GM21423 (cell line): ENCODE measurements at regions not wholly inside any gene's neighbourhood (a gene's known extent, or its start where the extent isn't known, plus 50 kb on each side); places are given as distances from the start of the nearest gene placed in this dataset.
"Not testable (repeated sequence)": the region's sequence is repeated elsewhere in the genome, so short reads cannot be mapped to it uniquely, and the experiment has no call there.

Experiments used
- ATAC-seq: cut with Tn5 transposase; IDR thresholded peaks from one replicate; pipeline ENCODE4 v1.9.1; 2021; ENCODE audit warnings: mild to moderate bottlenecking, moderate library complexity; ENCODE audit not compliant: unreplicated experiment

DNA sequence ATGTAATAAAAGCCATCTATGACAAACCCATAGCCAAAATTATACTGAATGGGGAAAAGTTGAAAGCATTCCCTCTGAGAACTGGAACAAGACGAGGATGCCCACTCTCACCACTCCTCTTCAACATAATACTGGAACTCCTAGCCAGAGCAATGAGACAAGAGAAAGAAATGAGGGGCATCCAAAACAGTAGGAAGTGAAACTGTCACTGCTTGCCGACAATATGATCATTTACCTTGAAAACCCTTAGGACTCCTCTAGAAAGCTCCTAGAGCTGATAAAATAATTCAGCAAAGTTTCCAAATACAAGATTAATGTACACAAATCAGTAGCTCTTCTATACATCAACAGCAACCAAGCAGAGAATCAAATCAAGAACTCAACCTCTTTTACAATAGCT lies 241.0 kb upstream of the ZEB2 start:
- ATAC-seq, result not testable (repeated sequence)

DNA sequence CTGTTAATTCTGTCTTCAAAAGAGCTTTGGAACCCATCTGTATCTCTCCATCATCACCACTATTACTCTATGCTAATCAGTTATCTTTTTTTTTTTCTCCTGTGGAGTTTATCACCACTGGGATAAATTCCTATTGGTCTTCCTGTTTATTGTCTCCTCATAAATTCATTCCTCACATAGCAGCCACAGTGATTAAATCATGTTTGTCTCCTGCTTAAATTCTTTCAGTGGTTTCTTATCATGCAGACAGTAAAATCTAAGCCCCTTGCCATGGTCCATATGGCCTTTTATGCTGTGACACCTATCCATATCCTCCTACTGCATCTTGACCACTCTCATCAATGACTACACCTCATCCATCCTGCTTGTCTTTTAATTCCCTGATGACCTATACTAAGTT lies 239.8 kb upstream of the ZEB2 start:
- ATAC-seq, result no peak

DNA sequence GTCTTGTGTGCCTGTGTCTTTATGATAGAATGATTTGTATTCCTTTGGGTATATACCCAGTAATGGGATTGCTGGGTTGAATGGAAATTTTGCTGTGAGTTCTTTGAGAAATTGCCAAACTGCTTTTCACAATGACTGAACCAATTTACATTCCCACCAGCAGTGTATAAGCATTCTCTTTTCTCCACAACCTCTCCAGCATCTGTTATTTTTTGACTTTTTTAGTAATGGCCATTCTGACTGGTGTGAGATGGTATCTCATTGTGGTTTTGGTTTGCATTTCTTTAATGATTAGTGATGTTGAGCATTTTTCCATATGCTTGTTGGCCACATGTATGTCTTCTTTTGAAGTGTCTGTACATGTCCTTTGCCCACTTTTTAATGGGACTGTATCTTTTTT lies 238.3 kb upstream of the ZEB2 start:
- not testable (repeated sequence) for ATAC-seq

DNA sequence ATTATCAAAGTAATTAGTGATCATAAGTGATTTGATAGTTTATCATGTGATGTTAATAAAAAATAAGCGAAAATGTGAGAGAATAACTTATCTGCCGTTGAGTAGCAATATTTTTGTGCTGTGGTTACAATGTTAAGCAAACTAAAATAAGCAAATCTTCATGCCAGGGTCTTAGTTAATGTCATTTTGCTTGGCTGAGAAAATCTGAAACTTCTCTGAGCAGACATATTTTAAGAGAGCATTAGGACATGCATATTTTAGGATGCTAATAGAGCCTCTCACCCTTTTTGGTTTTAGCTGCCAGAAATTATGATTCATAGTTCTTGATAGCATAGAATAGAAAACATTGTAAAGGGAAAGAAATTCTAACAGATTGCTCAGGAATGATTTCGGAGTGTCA lies 233.5 kb upstream of the ZEB2 start:
- no peak for ATAC-seq

DNA sequence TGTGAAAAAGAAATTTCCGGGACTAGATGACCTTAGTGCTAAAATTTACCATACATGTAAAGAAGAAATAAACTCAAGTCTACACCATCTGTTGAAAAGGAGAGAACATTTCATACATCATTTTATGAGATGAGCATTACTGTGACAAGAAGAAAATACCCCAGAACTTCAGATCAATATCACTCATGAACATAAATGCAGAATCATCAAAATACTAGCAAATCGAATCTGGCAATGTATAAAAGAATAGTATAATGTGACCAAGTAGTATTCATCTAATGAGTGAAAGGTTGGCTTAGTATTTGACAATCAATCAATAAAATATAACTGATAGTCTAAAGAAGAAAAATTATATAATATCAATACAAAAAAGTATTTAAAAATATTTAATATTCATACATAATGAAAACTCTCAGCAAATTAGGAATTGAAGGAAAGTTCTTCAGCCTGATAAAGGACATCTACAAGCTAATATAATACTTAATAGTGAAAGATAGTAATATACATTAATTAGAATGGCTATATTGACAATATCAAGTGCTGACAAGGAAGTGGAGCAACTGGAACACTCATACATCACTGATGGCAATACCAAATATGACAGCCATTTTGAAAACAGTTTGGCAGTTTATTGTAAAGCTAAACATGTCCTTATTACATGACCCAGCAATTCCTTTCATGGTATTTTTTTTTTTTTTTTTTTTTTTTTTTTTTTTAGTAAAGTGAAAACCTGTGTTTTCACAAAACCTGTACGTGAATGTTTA lies 231.4 kb upstream of the ZEB2 start:
- no peak for ATAC-seq

DNA sequence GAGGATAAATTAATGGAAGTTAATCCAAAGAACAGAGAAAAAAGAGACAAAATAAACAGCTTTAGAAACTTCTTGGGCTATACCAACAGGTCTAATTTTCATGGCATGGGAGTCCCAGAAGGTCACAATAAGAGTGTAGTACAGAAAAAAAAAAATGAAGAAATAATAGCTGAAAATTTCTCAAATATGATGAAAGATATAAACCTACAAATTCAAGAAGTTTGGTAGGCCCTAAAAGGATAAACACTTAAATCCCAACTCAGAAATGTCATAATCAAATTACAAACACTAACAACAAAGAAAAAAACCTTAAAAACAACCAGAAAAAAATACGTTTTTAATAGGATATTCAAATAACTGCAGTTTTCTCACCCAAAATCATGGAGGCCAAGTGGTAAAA lies 229.3 kb upstream of the ZEB2 start:
- ATAC-seq, result no peak

DNA sequence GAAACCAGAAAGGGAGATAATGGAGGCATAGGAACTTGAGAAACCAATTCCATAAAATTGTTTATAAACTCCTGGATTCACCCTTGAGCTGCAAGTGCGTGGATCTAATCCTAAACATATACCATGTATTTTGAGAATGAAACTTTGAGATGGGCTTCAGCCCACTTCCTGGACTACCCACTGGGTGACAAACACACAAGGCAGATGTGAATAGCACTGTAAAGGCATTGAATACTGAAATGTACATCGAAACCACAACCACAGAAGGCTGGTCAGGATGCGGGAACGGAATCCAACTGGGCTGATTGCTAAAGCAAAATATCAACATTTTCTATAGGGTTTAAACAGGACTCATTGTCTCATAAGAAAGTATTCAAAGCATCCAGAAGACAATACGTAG lies 228.5 kb upstream of the ZEB2 start:
- ATAC-seq, result no peak

DNA sequence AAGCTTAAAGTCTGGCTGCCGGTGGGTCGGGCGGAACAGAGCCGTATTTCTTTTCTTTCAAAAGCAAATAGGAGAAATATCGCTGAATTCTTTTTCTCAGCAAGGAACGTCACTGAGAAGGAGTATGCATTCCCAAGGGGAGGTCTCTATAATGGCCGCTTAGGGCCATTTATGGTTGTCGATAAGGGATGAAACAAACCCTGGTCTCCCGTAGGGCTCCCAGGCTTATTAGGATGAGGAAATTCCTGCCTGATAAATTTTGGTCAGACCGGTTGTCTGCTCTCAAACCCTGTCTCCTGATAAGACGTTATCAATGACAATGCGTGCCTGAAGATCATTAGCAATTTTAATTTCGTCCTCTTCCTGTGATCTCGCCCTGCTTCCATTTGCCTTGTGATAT lies 227.7 kb upstream of the ZEB2 start:
- no peak for ATAC-seq

DNA sequence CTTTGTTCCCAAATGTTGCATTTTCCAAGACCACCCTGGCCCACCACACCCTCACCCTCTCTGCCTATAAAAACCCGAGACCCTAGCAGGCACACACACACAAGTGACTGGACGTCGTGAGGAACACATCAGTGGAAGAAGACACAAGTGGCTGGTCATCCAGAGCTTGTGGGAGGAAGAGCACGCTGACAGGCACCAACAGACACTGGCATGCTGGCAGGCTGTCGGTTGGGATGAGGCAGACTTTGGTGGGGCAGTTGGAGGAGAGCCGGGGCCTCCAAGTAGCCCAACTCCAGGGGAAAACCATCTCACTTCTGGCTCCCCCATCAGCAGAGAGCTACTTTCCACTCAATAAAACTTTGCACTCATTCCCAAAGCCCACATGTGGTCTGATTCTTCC lies 225.5 kb upstream of the ZEB2 start:
- no peak for ATAC-seq

DNA sequence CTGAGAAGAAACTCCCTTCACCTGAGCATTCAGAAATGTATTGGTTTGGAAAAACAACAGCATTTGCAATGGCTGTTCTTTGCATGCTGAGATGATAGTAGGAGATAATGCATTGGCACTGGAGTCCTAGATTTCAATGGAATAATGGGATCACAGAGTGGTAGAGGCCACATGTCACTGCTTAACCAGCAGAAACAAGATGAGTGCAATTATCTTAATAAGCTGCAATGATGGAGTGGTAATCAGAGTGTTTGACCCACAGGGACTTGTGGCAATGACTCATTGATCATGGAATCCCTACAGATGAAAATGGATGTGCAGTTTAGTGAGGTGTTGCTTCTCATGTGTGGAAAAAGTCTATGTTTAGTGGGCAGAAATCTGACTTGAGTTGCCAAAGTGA lies 218.8 kb upstream of the ZEB2 start:
- ATAC-seq, result no peak

DNA sequence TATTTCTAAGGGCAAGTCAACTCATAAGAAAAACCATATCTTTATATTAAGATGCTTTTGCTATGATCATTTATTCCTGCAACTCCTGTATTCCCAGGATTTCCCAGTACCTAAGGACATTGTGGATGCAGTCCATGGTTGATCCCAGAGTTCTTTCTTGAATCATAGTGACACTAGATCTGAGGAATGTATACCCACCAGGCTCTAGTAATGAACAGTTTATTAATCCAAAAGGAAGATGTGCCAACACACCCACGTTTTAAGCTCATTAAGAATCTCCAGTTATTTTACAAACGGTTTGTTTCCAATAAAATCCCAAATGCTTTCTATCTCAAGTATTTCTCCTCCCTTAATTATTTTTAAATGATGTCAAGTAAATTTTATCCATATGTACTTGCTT lies 210.8 kb upstream of the ZEB2 start:
- no peak for ATAC-seq

DNA sequence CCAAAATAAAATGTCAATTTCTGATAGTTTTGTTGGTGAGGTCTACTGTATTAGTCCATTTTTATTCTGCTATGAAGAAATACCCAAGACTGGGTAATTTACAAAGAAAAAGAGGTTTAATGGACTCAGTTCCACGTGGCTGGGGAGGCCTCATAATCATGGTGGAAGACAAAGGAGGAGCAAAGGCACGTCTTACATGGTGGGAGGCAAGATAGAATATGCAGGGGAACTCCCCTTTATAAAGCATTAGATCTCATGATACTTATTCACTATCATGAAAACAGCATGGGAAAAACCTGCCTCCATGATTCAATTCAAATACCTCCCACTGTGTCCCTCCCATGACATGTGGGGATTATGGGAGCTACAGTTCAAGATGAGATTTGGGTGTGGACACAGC lies 204.5 kb upstream of the ZEB2 start:
- ATAC-seq, result not testable (repeated sequence)

DNA sequence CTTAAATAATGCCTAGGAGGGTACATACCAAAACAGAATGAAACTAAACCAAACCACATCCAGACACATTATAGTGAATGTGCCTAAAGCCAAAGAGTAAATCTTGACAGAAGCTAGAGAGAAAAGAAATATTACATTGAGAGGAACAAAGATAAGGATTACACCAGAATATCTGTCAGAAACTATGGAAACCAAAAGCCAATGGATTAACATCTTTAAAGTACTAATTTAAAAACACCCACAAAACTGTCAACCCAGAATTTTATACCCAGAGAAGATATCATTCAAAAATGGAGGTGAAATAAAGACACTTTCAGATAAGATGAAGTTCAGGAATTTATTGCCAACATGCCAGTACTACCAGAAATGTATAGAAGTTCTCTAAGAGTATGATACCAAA lies 198.5 kb upstream of the ZEB2 start:
- no peak for ATAC-seq

DNA sequence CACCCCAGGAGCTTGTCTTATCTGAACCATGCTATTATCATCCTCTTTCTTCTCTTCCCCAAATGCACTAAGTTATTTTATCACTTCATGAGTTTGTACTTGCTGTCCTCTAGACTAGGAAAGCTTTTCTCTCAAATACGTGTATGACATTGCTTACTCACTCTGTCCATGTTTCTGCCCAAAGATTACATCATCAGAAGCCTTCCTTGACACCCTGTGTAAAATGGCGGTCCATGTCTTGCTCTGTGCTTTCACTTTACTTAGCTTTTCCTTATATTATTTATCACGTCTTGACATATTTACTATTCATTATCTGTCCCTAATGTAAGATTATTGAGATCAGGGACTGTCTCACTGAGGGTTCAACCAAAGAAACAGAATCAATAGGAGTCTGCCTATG lies 196.1 kb upstream of the ZEB2 start:
- ATAC-seq, result no peak

DNA sequence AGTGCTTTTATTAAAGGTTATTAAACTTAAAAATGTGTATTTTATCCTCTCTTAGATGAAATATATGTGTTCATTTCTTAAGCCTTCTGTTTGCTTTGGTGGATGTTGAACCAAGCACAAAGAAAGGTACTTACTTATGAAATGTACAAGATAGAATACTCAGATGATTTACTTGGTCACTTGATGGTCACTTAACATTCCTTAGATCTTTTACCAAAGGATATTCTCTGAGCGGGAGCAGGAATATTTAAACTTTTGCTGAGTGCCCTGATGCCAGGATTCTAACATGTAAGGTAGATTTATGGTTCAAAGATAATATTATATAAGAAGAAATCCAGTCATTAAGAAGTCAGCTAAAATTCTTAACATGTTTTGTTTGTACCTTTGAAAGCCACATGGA lies 193.5 kb upstream of the ZEB2 start:
- ATAC-seq, result no peak

DNA sequence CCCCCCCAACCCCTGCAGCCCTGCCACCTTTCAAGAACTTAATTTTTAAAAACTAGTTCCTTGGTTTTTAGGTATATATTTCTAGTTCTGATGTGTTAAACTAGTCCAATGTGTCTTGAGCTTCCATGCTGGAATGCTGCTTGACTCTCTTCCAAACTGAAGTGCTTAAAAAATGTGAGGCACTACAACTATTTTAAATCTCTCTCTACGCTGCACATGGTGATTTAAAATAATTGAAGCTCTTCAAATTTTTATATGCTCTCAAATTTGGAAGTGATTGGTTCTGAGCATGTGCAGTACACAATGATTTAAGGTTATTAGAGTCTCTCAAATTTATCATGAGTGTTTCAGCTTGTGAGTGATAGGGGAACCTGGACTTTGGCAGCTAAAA lies 192.6 kb upstream of the ZEB2 start:
- no peak for ATAC-seq

DNA sequence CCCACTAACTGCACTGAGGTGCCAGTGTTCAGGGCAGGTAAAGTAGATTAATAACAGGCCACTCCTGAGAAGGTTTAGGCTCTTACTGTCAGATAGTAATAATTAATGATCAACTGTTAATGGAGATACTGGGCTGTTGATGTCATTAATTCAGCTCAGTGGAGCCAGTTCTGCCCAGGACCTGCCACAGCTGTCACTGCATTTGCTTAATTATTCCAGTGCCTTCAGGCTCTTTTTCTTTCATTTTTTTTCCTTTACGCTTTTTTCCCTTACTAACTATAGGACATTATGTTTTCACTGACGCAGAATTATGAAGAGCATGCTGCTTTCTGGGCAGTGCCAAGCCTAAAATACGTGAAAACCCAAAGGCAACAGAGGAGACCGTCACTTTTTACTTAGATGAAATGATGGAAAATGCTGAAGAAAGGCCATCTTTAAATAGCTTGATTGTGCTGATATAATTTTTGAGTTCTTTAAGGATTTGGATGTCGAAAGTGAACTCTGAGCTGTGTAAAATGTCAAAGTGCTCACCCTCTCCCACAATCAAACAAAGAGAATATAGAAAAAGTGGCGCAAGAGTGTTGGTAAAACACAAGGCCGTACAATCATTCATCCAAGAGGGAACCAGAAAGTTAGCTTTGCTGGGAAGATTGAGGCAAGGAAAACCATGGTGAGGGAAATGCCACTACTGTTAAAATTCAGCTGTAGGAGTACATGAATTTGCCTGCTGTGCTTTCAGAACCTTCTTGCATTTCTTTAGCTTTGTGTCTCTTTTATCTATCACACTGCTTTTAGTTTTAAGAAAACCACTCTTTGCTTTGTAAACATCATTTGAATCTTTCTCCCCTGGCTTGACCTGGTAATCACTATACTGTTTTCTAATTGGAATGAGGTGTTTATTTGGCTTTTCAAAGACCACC lies 192.0 kb upstream of the ZEB2 start:
- no peak for ATAC-seq

DNA sequence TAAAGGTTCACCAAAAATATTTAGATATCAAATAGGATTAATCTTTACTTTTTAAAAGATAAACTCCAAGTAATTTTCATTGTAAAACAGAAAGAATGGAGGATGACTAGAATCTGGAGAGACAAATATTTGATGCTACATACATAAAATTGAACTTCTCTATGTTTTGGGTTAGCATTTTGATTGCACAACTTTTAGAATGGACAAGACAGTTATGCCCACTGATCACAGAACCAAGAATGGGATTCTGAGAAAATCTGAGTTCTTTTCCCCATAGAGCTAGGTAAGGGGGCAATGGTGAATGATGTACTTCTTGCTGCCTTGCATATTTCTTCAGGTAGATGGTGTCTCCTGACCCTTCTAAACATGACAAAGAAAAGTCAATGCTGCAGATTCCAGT lies 191.2 kb upstream of the ZEB2 start:
- ATAC-seq, result no peak

DNA sequence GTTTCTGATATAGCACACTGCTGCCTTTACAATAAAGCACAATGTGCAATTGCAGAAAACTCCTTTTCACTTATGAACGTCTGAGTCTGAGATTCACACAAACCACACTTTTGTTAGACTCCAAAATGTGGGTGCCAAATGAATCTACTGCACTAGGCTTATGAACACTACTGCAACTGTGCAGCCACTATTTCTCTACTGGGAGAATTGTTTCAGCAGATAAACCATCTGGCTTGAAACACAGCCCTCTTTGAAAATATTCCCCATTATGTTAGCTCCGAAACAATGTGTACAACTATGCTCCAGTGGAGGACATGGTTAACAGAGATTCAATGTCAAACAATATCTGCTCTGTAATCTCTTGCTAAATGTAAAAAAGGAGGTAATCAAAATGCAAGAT lies 188.7 kb upstream of the ZEB2 start:
- ATAC-seq, result no peak

DNA sequence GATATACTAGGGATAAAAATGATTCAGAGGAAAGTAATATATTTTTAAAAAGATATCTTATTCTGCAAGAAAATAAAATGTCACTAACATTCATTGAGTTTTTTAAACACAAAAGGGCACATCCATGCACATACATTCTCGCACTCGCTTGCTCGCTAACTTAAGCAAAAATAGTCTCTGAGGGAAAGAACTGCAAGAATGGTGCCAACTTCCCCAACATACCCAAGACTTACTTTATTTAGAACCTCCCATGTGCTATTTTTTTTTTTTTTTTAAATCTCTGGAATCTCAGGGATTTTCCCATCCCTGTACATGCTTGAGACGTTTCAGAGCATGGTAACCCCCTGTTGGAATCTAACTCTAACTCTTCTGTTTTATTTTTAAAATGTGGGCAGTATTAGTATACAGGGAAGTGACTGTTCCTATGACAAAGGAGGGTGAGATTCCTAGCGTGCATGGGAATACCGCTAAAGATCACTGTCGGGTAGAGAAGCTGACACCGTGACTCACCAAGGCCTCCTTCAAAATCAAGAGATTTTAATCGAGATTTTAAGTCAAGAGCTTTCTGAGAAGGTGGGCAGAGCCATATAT lies 187.9 kb upstream of the ZEB2 start:
- no peak for ATAC-seq

DNA sequence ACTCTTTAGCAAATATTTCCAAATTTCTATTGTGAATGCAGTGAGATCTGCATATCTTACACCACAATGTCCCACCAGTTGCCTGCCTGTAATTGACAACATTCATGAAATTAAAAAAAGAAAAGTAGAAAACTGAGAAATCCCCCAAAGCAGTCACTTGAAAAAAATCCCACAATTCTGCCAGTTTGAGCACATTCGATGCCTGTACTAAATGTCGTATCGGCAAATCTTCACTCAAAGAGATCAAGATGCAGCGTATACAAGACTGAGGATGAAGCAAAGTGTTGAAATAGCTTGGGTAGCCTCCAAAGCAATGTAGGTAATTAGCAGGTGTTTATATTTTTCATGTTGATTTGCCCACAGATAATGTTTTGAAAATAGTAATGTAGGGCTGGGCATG lies 186.7 kb upstream of the ZEB2 start:
- ATAC-seq, result no peak
